ENCODE measurements at regions not wholly inside any gene's neighbourhood (a gene's known extent, or its start where the extent isn't known, plus 50 kb on each side); places are given as distances from the start of the nearest gene placed in this dataset.
A peak's percentile ranks its signal among the peaks of the same experiment; 100 is the strongest.
"Not testable (repeated sequence)": the region's sequence is repeated elsewhere in the genome, so short reads cannot be mapped to it uniquely, and the experiment has no call there.

DNA sequence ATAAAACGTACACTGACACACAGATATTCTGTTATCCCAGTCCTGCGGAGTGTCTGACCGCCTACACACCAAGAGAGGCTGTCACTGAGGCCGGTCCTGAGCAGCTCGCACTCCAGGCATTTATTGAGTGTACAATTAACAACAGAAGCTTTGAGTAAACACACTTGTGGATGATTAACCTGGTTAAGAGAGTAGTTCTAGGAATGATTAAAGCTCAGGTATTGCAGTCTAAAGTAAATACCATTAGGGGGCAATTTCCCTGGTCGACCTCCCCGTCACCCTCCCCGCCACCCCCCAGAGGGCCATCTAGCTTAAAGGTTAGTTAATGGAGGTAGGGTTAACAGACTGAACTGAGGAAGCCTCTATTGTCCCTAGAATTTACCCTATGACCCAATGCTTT lies 1278.5 kb downstream of the NSUN3 start:
- Histone ChIP-seq H3K27ac (ENCODE audit: low read length) (no peak overlapping the region), H3K4me3 (ENCODE audit: low read length) (no peak overlapping the region), H3K36me3 (ENCODE audit: control insufficient read depth, insufficient read depth, low read length) (no peaks in the 10 kb centered on the region), H3K9me3 (replicated peaks; ENCODE audit: control insufficient read depth, low read depth, low read length) (no peaks in the 10 kb centered on the region), H3K4me1 (ENCODE audit: control insufficient read depth, insufficient read depth, low read length) (no peaks in the 10 kb centered on the region), H3K27me3 (ENCODE audit: control insufficient read depth, insufficient read depth, low read length) (no peaks in the 10 kb centered on the region)
- WGBS (ENCODE audit: insufficient coverage), result no CpG with 5 or more reads among the region's 8 CpGs
- no peak for DNase-seq

DNA sequence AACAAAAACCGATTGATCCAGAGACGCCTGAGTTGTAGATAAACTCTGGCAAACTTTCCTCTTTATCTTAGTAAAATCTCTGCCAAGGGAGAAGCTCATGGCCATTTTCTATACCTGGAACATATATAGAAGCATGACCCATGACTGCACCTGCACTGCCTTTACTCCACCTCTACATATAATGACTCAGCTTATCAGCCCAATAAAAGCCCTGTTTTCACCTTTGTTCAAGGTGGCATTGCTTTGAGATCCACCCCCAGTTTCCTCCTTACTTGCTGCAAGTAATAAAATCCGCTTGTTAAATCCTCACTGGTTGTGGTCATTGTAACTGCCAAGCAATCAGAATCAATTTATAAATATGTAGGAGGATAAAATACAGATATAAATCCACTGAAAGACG lies 1280.4 kb downstream of the NSUN3 start:
- DNase-seq, result no peak
- Histone ChIP-seq H3K36me3 (ENCODE audit: control insufficient read depth, insufficient read depth, low read length) (no peaks in the 10 kb centered on the region), H3K4me3 (ENCODE audit: low read length) (no peak overlapping the region), H3K27me3 (ENCODE audit: control insufficient read depth, insufficient read depth, low read length) (no peaks in the 10 kb centered on the region), H3K4me1 (ENCODE audit: control insufficient read depth, insufficient read depth, low read length) (no peaks in the 10 kb centered on the region), H3K27ac (ENCODE audit: low read length) (no peak overlapping the region), H3K9me3 (replicated peaks; ENCODE audit: control insufficient read depth, low read depth, low read length) (no peaks in the 10 kb centered on the region)
- WGBS (ENCODE audit: insufficient coverage), result 40% methylated on average over 2 of the region's 4 CpGs

DNA sequence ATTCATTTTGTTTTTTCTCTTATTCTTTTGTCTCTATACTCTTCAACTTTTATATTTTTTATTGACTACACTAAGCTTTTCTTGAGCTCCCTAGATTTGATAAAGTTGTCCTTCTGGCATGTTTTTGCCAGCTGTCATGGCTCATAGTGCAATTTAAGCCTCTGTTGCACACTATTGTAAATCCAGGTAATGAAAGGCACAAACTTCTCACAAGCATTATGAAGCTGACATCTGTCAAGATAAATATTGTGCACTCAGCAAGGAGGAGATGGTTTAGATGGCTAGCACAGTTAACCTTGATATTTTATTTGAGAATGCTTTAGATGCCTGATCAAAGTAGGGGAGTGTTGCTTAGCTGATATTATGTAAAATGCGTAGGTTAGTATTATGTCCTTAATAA lies 1280.9 kb downstream of the NSUN3 start:
- no peaks in the 10 kb centered on the region for H3K36me3 ChIP-seq (ENCODE audit: control insufficient read depth, insufficient read depth, low read length)
- no CpG with 5 or more reads among the region's 1 CpG for WGBS (ENCODE audit: insufficient coverage)

DNA sequence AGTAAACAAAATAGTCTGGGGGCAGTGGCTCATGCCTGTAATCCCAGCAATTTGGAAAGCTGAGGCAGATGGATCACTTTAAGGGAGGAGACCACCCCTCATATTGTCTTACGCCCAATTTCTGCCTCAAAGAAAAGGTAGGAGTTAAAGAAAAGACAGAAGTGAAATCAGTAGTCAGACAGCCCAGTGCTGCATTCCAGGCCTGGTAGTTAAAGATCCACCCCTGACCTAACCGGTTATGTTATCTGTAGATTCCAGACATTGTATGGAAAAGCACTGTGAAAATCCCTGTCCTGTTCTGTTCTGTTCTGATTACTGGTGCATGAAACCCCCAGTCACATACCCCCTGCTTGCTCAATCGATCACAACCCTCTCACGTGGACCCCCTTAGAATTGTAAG lies 1285.1 kb downstream of the NSUN3 start:
- WGBS (ENCODE audit: insufficient coverage), result no CpG with 5 or more reads among the region's 4 CpGs
- DNase-seq; H3K4me1 ChIP-seq (ENCODE audit: control insufficient read depth, insufficient read depth, low read length); H3K36me3 ChIP-seq (ENCODE audit: control insufficient read depth, insufficient read depth, low read length); H3K27me3 ChIP-seq (ENCODE audit: control insufficient read depth, insufficient read depth, low read length); H3K4me3 ChIP-seq (ENCODE audit: low read length); H3K27ac ChIP-seq (ENCODE audit: low read length); H3K9me3 ChIP-seq (replicated peaks; ENCODE audit: control insufficient read depth, low read depth, low read length): not testable (repeated sequence)

More for the DNA sequence above, 1280.9 kb downstream of the NSUN3 start:
- Histone ChIP-seq H3K27ac (ENCODE audit: low read length) (no peak overlapping the region), H3K9me3 (replicated peaks; ENCODE audit: control insufficient read depth, low read depth, low read length) (no peaks in the 10 kb centered on the region), H3K4me1 (ENCODE audit: control insufficient read depth, insufficient read depth, low read length) (no peaks in the 10 kb centered on the region), H3K27me3 (ENCODE audit: control insufficient read depth, insufficient read depth, low read length) (no peaks in the 10 kb centered on the region), H3K4me3 (ENCODE audit: low read length) (no peak overlapping the region)
- DNase-seq, result no peak

DNA sequence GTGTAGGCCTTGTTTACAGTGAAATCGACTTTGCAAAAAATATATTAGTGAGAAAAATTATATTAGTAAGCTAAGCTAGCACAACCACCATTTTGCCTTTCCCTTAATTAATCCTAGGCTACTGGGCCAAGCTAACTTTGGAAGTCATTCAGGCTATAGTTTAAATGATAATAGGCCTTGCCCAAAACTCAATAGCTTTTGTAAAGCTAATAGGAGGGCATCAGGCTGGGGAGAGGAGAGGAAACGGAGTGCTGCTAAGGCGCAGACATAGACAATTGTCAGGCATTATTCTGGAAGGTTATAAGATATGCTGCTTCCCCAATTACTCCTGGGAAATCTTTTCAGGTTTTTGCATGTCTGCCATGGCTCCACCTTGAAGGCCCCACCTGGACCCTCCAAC lies 1286.0 kb downstream of the NSUN3 start:
- Histone ChIP-seq H3K27me3 (ENCODE audit: control insufficient read depth, insufficient read depth, low read length) (no peaks in the 10 kb centered on the region), H3K4me3 (ENCODE audit: low read length) (no peak overlapping the region), H3K36me3 (ENCODE audit: control insufficient read depth, insufficient read depth, low read length) (no peaks in the 10 kb centered on the region), H3K9me3 (replicated peaks; ENCODE audit: control insufficient read depth, low read depth, low read length) (no peaks in the 10 kb centered on the region), H3K27ac (ENCODE audit: low read length) (no peak overlapping the region), H3K4me1 (ENCODE audit: control insufficient read depth, insufficient read depth, low read length) (no peaks in the 10 kb centered on the region)
- 100% methylated on average over 1 of the region's 3 CpGs for WGBS (ENCODE audit: insufficient coverage)
- no peak for DNase-seq

DNA sequence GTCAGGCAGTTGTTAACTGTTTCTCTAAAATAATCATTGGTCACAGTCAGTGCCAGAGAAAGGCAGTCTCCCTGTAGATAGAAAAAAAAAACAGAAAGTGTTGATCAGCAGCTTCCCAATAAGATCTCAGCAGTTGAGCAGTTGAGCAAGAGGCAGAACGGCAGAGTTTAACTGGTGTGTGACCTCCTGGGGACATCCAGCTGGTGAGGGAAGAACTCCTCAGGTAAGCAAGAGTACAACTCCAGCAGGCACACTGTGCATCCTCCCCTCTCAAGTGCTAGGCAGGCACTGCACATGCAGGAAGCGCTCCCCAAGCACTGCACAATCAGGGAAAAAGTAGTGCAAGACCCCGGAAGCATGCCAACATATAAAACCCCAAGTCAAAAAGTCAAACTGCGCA lies 1287.2 kb downstream of the NSUN3 start:
- 64% methylated on average over 3 of the region's 4 CpGs for WGBS (ENCODE audit: insufficient coverage)

DNA sequence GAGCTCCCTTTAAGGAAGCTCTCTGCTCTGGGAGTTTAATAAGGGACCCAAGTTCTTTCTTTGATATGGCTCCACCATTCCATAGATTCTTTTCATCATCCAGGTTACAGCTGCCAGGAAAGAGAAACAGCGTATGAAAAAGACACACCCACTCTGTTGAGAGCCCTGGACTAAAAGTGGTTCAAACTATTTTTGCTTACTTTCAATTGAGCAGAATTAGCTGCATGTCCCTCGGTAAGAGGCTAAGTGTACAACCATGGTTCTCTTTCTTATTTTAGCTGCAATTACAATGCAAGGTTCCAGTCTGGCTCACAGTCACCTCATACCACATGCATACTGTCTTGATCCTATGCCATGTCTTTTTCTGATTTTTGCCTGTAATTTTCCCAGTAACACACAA lies 1288.3 kb downstream of the NSUN3 start:
- no peak overlapping the region for H3K4me3 ChIP-seq (ENCODE audit: low read length)
- 40% methylated on average over 2 of the region's 2 CpGs for whole genome bisulfite sequencing (ENCODE audit: insufficient coverage)
- H3K27ac ChIP-seq (ENCODE audit: low read length), result no peak overlapping the region
- H3K36me3 ChIP-seq (ENCODE audit: control insufficient read depth, insufficient read depth, low read length), result no peaks in the 10 kb centered on the region
- no peaks in the 10 kb centered on the region for H3K4me1 ChIP-seq (ENCODE audit: control insufficient read depth, insufficient read depth, low read length)
- H3K9me3 ChIP-seq (replicated peaks; ENCODE audit: control insufficient read depth, low read depth, low read length), result no peaks in the 10 kb centered on the region
- DNase-seq, result peak; percentile 3
- no peaks in the 10 kb centered on the region for H3K27me3 ChIP-seq (ENCODE audit: control insufficient read depth, insufficient read depth, low read length)

More for the DNA sequence above, 1287.2 kb downstream of the NSUN3 start:
- no peak for DNase-seq
- Histone ChIP-seq H3K9me3 (replicated peaks; ENCODE audit: control insufficient read depth, low read depth, low read length) (no peaks in the 10 kb centered on the region), H3K4me1 (ENCODE audit: control insufficient read depth, insufficient read depth, low read length) (no peaks in the 10 kb centered on the region), H3K27ac (ENCODE audit: low read length) (no peak overlapping the region), H3K36me3 (ENCODE audit: control insufficient read depth, insufficient read depth, low read length) (no peaks in the 10 kb centered on the region), H3K27me3 (ENCODE audit: control insufficient read depth, insufficient read depth, low read length) (no peaks in the 10 kb centered on the region), H3K4me3 (ENCODE audit: low read length) (no peak overlapping the region)

DNA sequence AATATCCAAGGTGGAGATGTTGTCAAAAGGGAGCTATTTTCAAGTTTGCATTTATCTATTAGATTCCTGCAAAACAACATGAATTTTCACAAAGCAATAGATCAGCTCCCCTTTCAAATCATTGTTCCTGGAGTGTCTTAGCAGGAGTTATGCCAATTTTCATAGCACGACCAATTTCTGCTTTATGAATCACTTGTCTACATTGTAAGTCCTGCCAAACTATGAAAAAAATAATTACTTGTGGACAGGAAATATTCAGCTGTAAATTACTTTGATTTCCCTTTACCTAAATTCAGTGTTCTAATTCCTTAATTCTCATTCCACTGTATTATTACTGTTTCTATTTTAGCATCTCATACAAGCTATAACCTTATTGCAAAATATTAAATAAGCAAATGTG lies 1289.6 kb downstream of the NSUN3 start:
- peak; percentile 2 for DNase-seq
- Histone ChIP-seq H3K4me3 (ENCODE audit: low read length) (no peak overlapping the region), H3K4me1 (ENCODE audit: control insufficient read depth, insufficient read depth, low read length) (no peaks in the 10 kb centered on the region), H3K27ac (ENCODE audit: low read length) (no peak overlapping the region), H3K27me3 (ENCODE audit: control insufficient read depth, insufficient read depth, low read length) (no peaks in the 10 kb centered on the region), H3K36me3 (ENCODE audit: control insufficient read depth, insufficient read depth, low read length) (no peaks in the 10 kb centered on the region), H3K9me3 (replicated peaks; ENCODE audit: control insufficient read depth, low read depth, low read length) (no peaks in the 10 kb centered on the region)
- WGBS (ENCODE audit: insufficient coverage), result no CpG with 5 or more reads among the region's 1 CpG

DNA sequence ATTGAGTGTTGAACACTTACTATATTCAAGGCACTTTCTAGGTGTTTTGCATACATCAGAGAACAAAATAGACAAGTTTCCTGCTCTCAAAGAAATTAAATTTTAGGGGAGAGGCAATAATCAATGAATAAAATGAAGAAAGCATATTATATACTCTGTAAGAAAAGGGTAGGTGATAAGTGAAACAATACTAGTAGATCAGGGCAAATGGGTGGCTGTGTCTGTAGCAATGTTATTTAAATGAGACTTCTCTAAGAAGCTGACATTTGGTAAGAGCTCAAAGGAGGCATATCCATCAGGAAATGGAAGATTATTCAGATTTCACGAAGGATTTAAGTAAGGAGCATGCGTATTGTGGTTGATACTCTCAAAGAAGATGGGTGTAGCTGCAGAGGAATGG lies 1291.6 kb downstream of the NSUN3 start:
- H3K36me3 ChIP-seq (ENCODE audit: control insufficient read depth, insufficient read depth, low read length), result no peaks in the 10 kb centered on the region
- no peaks in the 10 kb centered on the region for H3K9me3 ChIP-seq (replicated peaks; ENCODE audit: control insufficient read depth, low read depth, low read length)
- H3K27me3 ChIP-seq (ENCODE audit: control insufficient read depth, insufficient read depth, low read length), result no peaks in the 10 kb centered on the region
- WGBS (ENCODE audit: insufficient coverage), result 49% methylated on average over 2 of the region's 2 CpGs
- no peak for DNase-seq
- H3K4me3 ChIP-seq (ENCODE audit: low read length), result no peak overlapping the region
- no peaks in the 10 kb centered on the region for H3K4me1 ChIP-seq (ENCODE audit: control insufficient read depth, insufficient read depth, low read length)
- no peak overlapping the region for H3K27ac ChIP-seq (ENCODE audit: low read length)

DNA sequence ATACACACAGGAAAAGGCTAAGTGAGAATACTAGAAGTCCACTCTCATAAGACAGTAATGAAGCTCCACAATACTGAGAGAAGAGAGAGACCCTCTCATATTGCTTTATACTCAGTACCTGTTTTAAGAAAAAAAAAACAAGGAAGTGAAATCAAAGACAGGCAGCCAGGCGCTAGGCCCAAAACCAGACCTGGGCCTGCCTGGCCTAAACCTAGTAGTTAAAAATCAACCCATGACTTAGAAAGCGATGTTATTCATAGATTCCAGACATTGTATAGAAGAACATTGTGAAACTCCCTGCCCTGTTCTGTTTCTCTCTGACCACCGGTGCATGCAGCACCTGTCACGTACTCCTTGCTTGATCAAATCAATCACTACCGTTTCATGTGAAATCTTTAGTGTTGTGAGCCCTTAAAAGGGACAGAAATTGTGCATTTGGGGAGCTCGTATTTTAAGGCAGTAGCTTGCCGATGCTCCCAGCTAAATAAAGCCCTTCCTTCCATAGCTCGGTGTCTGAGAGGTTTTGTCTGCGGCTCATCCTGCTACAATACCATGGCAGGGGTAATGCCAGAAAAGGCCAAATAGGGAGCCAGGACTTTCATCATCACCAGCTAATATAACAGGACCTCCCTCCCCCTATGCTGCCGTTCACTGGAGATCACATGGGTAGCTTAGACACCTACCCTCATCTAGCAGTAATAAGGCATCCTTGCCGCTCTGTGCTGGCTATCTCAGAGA lies 1294.1 kb downstream of the NSUN3 start:
- Histone ChIP-seq H3K36me3 (ENCODE audit: control insufficient read depth, insufficient read depth, low read length) (no peaks in the 10 kb centered on the region), H3K4me1 (ENCODE audit: control insufficient read depth, insufficient read depth, low read length) (no peaks in the 10 kb centered on the region), H3K4me3 (ENCODE audit: low read length) (no peak overlapping the region), H3K27ac (ENCODE audit: low read length) (no peak overlapping the region), H3K27me3 (ENCODE audit: control insufficient read depth, insufficient read depth, low read length) (no peaks in the 10 kb centered on the region), H3K9me3 (replicated peaks; ENCODE audit: control insufficient read depth, low read depth, low read length) (no peaks in the 10 kb centered on the region)
- no peak for DNase-seq
- WGBS (ENCODE audit: insufficient coverage), result 87% methylated on average over 6 of the region's 11 CpGs

Measured in muscle of leg (tissue), 3 donors.